ENCODE measurements at regions not wholly inside any gene's neighbourhood (a gene's known extent, or its start where the extent isn't known, plus 50 kb on each side); places are given as distances from the start of the nearest gene placed in this dataset.

- TF ChIP-seq, protein P1, sequence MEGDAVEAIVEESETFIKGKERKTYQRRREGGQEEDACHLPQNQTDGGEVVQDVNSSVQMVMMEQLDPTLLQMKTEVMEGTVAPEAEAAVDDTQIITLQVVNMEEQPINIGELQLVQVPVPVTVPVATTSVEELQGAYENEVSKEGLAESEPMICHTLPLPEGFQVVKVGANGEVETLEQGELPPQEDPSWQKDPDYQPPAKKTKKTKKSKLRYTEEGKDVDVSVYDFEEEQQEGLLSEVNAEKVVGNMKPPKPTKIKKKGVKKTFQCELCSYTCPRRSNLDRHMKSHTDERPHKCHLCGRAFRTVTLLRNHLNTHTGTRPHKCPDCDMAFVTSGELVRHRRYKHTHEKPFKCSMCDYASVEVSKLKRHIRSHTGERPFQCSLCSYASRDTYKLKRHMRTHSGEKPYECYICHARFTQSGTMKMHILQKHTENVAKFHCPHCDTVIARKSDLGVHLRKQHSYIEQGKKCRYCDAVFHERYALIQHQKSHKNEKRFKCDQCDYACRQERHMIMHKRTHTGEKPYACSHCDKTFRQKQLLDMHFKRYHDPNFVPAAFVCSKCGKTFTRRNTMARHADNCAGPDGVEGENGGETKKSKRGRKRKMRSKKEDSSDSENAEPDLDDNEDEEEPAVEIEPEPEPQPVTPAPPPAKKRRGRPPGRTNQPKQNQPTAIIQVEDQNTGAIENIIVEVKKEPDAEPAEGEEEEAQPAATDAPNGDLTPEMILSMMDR (IDR thresholded peaks at IDR 0.05), result no peak
- no peak for TF ChIP-seq POLR2A (IDR thresholded peaks at IDR 0.05)
Measured at GRCh38 chr20:48076247-48076646, 291.0 kb upstream of the SULF2 start.

All from body of pancreas (tissue), 4 donors.